Fibroblast of skin of back (primary cell): ENCODE measurements at regions not wholly inside any gene's neighbourhood (a gene's known extent, or its start where the extent isn't known, plus 50 kb on each side); places are given as distances from the start of the nearest gene placed in this dataset.

ENCODE experiments used
- DNase-seq: peaks from one replicate; pipeline ENCODE4 v3.0.0-alpha.2; 2013

DNA sequence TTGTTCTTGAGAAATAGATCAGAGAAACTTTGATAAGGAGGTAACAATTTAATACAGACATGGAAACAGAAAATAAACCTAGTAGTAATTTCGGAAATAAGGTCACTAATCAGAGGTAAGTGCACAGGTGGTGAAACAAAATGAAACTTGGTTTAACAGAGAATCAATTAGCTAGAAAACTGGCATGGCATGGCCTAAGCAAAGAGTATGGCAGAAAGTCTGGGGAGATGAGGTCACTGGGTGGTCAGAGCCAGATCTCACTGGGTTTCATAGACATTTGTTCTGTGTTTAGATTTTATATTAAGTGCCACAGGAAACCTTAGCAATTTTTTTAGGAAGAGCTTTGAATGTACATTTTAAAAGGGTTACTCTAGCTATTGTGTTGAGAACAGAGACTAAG is 1216.0 kb upstream of the PIK3C3 start:
- no peak for DNase-seq

DNA sequence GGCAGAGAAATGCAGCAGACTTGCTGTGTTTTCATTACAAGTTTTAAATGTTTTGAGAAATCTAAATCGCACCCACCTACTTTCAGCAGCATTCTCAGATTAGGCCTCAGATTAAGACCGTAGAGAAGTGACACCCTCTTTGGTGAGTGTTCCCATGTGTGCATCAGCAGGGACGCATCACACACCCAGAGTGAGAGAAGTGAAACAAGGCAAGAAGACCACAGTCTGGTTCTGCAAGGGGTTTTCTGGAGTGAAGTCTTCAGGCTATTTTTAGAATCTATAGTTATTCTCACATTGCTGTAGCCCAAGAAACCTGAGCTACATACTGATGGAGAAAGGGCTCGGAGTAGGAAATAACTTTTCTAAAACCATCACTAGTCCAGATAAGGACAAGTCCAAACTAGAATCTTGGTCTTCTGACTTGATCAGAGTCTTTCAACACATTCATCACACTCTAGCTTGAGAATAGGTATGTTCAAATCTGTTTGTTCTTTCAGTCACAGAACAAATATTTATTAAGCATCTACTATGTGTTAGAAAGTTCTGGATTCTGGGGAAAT is 1216.6 kb upstream of the PIK3C3 start:
- no peak for DNase-seq

DNA sequence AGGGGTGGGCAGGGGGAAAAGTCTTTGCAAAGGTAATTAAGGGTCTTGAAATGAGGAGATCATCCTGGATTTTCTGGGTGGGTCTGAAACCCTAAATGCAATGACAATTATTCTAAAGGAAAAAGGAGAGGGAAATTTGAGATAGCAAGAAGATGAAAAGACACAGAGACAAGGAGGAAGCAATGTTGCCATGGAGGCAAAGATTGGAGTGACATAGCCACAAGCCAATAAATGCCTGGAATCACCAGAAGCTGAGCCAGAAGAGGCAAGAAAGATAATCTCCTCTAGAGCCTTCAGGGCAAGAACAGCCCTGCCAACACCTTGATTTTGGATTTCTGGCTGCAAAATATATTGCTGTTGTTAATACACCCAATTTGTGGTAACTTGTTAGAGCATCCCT is 1246.3 kb upstream of the PIK3C3 start:
- DNase-seq = no peak

DNA sequence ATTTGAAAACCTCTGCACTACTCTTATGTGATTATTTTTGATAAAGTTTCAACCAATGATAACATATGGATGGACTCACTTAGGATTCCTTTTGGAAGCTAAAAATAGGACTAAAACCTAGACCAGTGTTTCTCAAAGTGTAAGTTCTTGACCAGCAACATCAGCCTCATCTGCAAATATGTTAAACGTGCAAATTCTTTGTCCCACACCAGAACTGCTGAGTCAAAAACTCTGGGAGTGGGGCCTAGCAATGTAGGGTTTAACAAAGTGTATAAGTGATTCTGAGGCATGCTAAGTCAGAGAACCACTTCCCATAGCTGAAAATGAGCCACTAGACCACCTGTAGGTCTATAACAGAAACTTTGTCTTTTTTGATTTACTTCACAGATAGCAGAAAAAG is 1247.2 kb upstream of the PIK3C3 start:
- DNase-seq = no peak

- DNase-seq = no peak
These were observed 1256.9 kb upstream of the PIK3C3 start for GRCh38 chr18:40698129-40698528.

- DNase-seq = no peak
These were observed 1259.5 kb upstream of the PIK3C3 start for GRCh38 chr18:40695526-40695925.

- peak; percentile 10 for DNase-seq
These were observed 1262.2 kb upstream of the PIK3C3 start for GRCh38 chr18:40692871-40693270.

- DNase-seq = no peak
These were observed 1265.0 kb upstream of the PIK3C3 start for GRCh38 chr18:40690062-40690461.

DNA sequence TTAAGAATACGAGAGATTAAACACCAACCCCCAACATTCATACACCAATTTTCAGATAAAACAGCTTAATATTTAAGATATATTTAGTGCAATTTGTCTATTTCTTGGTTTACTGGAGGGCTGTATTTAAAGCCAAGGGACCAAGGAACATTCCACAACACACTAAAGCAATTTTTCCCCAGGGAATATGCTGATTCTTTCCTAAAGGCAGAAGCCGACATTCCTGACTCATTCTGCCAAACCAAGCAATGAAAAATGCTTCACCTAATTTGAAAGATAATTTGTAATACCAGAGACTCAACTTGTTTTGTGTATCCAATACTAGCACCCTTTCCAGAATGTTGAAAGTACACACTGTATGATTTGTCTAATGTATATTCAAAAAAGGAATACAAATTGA is 1267.6 kb upstream of the PIK3C3 start:
- DNase-seq = peak; percentile 46

DNA sequence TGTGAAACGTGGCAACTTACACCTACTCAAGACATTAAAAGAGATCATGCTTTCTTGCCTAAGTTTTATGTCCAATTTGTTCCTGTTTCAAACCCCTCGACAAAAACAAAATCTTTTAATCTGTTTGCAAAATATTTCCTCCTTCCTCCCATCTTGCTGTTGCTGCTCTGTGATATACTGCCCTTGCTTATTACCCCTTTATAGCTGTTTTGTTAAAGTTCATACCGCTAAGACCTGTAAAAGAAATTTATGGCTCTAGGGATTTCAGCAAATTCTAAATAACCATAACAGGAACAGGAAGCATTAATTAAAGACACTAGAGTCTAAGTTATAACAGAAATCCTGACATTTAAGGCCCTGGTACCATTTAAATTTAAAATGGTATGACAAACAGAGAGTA is 1268.2 kb upstream of the PIK3C3 start:
- DNase-seq = no peak

GRCh38 chr18:40685219-40685618 is 1269.8 kb upstream of the PIK3C3 start:
- DNase-seq = no peak

DNA sequence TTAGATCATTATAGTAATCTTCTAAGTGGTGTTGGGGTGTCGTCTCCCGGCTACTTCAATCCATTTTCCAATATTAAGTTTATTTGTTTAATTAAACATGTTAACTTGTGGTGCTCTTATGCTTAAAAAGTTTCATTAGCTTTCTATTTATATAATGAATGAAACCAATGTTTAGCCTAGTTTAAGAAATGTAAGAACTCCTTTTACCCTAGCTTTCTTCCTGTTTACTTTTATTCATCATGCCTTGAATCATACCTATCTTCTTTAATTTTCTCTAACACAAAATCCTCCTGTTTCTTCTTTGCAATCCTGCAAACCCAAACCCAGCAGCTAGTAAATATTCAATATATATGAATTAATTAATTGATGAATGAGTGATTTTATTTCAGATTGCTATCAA is 1276.7 kb upstream of the PIK3C3 start:
- DNase-seq = no peak

- DNase-seq = no peak
These were observed 1278.4 kb upstream of the PIK3C3 start for GRCh38 chr18:40676668-40677067.

DNA sequence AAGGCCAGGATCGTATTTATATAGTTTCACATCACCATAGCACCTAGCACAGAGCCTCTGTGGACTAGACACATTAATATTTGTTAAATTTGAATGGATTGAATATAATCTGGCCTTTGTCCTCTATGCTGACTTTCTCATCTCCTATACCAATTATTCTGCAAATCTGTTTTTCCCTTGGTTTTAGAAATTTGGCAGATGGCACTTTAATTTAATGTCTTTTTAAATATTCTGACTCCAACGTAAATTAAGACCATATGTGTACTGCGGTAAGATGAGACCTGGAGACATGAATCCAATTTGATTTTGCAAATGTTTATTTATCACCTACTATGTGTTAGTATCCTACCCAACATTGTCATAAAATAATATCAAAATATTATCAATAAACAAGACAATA is 1281.9 kb upstream of the PIK3C3 start:
- no peak for DNase-seq

GRCh38 chr18:40672590-40672989 is 1282.4 kb upstream of the PIK3C3 start:
- peak; percentile 8 for DNase-seq

DNA sequence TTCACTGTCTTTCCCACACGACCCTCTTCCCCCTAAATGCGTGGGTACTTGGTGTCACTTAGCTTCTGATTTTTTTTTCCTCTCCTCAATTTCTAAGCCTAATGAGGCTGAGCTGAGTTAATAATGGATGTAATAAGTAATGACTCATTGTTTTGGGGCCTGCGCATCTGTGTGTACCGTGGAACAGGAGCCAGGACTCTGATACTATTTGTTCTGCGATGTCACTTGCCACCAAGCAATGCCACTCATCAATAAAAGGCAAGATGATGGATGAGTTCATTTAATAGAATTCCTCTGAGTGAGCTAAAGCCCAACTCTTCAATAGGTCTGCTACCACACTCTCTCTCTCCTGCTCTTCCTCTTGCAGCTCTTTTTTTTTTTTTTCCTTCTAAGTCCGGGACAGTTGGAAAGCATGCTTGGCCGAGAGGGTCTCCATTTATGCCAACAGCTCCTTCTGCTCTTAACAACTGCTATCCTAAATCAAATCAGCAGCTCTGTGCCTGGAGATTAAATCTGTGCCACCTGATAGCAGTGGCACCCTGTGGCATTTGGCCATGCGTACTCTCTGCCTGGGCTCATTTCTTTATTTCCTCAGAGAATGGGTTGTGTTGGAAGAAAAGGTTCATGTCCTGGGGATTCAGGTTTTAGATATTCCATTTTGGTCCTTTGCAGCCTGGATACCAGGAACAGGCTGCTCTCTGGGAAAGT is 1284.2 kb upstream of the PIK3C3 start:
- DNase-seq = no peak

DNA sequence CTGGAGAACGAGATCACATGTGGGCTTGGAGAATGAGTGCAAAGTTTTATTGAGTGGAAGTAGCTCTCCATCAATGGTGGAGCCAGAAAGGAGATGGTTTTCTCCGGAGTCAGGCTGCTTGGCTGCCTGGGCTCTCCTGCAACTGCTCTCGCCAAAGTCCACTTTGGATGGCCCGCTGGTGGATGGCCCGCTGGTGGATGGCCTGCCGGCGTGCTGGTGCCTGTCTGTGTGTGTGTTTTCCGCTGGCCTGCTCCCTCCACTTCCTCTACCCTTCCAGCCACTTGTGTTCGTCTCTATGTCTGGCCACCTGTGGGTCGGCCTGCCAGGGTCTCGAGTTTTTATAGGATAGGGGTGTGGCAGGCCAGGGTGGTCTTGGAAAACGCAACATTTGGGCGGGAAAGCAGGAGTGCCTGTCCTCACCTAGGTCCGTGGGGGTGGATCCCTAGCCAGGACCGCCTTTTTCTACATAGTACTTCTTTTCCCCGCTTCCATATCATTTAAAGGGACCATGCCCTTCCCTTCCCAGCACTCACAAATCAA is 1292.1 kb upstream of the PIK3C3 start:
- no peak for DNase-seq

DNA sequence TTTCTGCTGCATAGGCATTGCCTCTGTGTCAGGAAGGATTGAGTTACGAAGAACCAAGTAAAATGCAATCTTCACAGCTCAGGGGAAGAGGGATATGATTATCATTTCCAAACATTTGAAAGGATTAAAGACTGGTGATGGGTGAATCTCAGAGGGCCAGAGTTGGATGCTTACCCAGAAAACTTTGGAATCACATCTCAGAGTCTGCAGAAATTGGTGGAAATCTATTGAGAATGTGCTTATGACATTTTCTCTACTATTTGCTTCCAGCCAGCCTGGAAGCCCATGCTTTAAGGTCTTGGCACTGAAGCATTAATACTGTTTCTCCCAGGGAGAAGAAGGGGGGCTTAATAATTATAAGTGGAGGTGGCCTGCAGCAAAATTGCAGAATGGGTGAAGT is 1301.4 kb upstream of the PIK3C3 start:
- no peak for DNase-seq

DNA sequence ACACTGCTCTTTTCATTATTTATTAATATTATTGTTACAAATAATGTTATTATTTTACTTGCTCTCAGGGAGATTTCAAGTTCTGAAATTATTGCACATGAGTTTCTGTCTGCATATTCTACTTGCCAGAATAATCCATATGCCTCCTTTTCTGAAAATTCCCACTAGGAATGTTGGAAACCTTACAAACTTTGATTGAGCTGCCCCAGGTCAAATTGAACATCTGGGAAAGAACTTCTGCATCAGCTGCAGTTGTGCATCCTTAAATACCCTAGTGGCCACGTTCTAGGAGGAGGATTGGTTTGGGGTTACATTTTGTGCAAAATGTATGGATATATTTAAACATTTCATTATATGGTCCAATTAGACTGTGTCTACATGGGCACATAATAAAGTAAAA is 1302.7 kb upstream of the PIK3C3 start:
- no peak for DNase-seq

GRCh38 chr18:40651163-40651562 is 1303.9 kb upstream of the PIK3C3 start:
- DNase-seq = no peak

- DNase-seq = no peak
These were observed 1312.3 kb upstream of the PIK3C3 start for GRCh38 chr18:40642692-40643229.

DNA sequence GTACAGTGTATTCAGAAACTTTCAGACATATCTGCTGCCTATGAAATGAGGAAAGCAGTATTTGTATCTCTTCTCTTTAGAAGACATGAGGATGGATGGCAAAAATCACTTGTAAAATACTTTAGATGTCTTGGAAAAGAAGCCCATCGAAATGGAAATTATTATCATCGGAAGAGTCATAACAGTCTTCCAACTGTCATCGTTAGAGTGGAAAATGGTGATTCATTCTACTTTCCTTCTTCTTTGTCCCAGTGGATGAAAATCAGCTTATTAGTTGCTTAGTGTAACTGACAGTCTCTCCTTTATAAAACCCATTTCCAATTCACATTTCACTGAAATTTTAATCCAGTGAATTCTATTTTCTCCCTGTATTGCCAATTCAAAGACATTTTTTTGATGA is 1323.7 kb upstream of the PIK3C3 start:
- no peak for DNase-seq

- no peak for DNase-seq
These were observed 1324.5 kb upstream of the PIK3C3 start for GRCh38 chr18:40630496-40630895.

DNA sequence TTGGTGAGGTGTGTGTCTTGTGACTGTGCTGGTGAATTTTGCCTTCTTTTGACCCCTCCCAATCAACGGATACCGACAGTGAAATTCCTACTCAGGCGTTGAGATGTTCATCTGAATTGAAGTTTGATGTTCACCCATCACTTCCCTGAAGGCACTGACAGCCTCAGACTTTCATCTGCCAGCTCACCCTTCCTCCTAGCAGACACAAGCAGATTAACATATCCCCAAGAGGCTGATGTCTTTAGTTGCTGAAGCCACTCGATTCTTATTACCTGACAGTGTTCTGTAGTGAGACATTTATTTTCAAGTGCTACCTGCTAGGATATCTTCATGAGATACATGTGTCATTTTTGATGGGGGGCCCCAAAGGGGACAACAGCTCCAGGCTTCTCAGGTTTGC is 1330.1 kb upstream of the PIK3C3 start:
- DNase-seq = no peak
